ENCODE measurements at regions not wholly inside any gene's neighbourhood (a gene's known extent, or its start where the extent isn't known, plus 50 kb on each side); places are given as distances from the start of the nearest gene placed in this dataset.

DNA sequence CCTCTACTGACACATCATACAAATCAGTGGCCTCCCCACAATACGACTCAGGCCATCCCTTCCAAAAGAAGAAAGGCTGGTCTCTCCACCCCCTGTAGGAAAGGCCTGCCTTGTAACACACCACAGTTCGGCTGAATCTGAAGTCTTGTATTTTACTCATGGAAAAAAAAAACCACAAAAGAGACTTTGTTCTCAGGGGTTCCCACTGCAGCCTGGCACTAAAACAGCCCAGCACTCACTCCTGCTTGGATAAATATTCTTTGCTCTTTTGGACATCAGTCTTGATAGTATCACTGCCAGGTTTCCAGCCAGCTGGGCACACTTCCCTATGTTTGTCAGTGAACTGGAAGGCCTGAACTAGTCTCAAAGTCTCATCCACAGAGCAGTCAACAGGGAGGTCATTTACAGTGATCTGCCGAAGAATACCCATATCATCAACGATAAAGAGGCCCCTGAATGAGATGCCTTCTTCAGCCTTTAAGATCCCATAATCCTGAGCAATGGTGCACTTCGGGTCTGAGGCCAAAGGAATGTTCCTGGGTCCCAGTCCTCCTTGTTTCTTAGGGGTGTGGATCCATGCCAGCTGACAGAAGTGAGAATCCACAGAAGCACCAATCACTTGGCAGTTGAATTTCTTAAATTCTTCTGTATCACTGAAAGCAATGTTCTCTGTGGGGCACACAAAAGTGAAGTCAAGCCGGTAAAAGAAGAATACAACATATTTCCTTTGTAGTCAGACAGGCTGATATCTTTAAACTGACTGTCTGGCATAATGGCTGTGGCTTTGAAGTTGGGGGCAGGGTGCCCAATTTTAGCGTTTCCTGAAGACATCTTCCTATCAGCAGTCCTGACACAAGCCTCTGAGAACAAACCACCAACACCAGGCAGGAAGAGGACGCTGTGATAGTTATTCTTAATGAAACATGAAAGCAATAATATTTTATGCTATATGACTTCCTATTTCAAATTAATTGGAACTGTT, 198.1 kb downstream of the LURAP1L start:
- peaks cover 27% of the 10 kb centered on the region for H3K4me1 Mint-ChIP-seq (ENCODE audit: unreplicated experiment)
- DNase-seq (ENCODE audit: extremely low spot score, unreplicated experiment), result no peak
- H3K27me3 Mint-ChIP-seq (ENCODE audit: unreplicated experiment), result no peaks in the 10 kb centered on the region
- H3K4me3 Mint-ChIP-seq (ENCODE audit: unreplicated experiment), result no peak overlapping the region
- peaks cover 4% of the 10 kb centered on the region for H3K36me3 Mint-ChIP-seq (ENCODE audit: unreplicated experiment)
- peak overlapping the region; percentile 84 for H3K27ac Mint-ChIP-seq (ENCODE audit: unreplicated experiment)
- TF ChIP-seq, protein P1, sequence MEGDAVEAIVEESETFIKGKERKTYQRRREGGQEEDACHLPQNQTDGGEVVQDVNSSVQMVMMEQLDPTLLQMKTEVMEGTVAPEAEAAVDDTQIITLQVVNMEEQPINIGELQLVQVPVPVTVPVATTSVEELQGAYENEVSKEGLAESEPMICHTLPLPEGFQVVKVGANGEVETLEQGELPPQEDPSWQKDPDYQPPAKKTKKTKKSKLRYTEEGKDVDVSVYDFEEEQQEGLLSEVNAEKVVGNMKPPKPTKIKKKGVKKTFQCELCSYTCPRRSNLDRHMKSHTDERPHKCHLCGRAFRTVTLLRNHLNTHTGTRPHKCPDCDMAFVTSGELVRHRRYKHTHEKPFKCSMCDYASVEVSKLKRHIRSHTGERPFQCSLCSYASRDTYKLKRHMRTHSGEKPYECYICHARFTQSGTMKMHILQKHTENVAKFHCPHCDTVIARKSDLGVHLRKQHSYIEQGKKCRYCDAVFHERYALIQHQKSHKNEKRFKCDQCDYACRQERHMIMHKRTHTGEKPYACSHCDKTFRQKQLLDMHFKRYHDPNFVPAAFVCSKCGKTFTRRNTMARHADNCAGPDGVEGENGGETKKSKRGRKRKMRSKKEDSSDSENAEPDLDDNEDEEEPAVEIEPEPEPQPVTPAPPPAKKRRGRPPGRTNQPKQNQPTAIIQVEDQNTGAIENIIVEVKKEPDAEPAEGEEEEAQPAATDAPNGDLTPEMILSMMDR (IDR thresholded peaks at IDR 0.05), result no peak
- H3K9me3 Mint-ChIP-seq (ENCODE audit: unreplicated experiment), result no peaks in the 10 kb centered on the region

DNA sequence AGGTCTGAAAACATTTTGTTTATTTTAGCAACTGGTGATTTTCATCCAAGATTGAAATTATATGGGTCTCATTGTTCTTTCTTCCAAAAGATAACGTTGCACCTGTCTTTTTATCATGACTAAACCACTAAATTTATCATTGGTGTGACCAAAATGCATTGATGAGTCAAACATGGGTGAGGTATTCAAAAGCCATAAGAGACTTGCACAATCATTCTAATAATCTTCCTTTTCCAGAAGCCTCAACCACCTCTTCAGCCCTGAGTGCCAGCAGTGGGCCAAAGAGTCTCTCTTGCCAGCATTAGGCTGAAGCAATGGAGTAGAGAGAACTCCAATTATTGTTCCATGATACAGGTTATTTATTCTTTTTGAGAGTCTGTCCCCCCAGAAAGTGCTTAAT, 198.9 kb downstream of the LURAP1L start:
- peaks cover 22% of the 10 kb centered on the region for H3K4me1 Mint-ChIP-seq (ENCODE audit: unreplicated experiment)
- no peak for DNase-seq (ENCODE audit: extremely low spot score, unreplicated experiment)
- H3K36me3 Mint-ChIP-seq (ENCODE audit: unreplicated experiment), result no peaks in the 10 kb centered on the region
- H3K9me3 Mint-ChIP-seq (ENCODE audit: unreplicated experiment), result no peaks in the 10 kb centered on the region
- no peak overlapping the region for H3K27ac Mint-ChIP-seq (ENCODE audit: unreplicated experiment)
- TF ChIP-seq, protein P1 (IDR thresholded peaks at IDR 0.05), result no peak
- H3K4me3 Mint-ChIP-seq (ENCODE audit: unreplicated experiment), result no peak overlapping the region
- no peaks in the 10 kb centered on the region for H3K27me3 Mint-ChIP-seq (ENCODE audit: unreplicated experiment)

DNA sequence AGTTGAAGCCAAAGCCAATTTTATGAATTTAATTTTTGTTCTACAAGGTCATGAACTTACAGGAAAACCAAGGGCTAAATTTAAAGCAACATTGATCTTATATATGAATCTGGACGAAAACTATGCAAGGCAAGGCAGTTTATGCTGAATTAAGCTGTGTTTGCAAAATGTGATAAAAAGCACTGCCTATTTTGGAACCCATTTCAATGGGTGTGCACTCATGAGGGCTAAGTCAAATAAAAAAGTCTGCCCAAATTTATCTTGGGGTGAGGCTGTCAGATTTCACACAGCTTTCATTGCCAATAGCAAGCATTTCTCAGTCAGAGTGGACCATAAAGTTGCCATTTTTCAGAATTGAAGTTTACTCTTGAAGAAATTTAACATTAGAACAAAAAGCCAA, 199.9 kb downstream of the LURAP1L start:
- H3K36me3 Mint-ChIP-seq (ENCODE audit: unreplicated experiment), result no peaks in the 10 kb centered on the region
- no peak overlapping the region for H3K27ac Mint-ChIP-seq (ENCODE audit: unreplicated experiment)
- peaks cover 22% of the 10 kb centered on the region for H3K4me1 Mint-ChIP-seq (ENCODE audit: unreplicated experiment)
- DNase-seq (ENCODE audit: extremely low spot score, unreplicated experiment), result no peak
- H3K27me3 Mint-ChIP-seq (ENCODE audit: unreplicated experiment), result no peaks in the 10 kb centered on the region
- H3K9me3 Mint-ChIP-seq (ENCODE audit: unreplicated experiment), result no peaks in the 10 kb centered on the region
- TF ChIP-seq, protein P1 (IDR thresholded peaks at IDR 0.05), result no peak
- H3K4me3 Mint-ChIP-seq (ENCODE audit: unreplicated experiment), result no peak overlapping the region

DNA sequence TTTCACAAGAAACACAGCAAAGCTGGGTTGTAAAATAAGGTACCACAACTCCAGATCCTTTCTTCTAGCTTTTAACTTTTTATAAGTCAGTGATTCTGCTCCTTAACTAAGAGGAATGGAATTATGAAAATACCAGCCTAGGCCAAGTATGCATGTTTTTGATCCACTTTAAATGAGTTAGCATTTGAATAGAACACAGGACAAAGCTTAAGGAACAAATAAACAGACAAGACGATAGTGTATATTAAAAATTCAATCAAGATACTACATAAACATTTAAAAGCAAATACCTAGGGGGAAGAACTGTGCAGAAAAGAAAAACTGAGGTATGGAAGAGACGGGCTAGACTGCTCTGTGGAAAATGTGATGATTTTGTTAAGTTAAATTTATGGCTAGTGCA, 200.7 kb downstream of the LURAP1L start:
- H3K4me3 Mint-ChIP-seq (ENCODE audit: unreplicated experiment), result no peak overlapping the region
- no peak for DNase-seq (ENCODE audit: extremely low spot score, unreplicated experiment)
- TF ChIP-seq, protein P1 (IDR thresholded peaks at IDR 0.05), result no peak
- H3K27me3 Mint-ChIP-seq (ENCODE audit: unreplicated experiment), result no peaks in the 10 kb centered on the region
- H3K4me1 Mint-ChIP-seq (ENCODE audit: unreplicated experiment), result peaks cover 22% of the 10 kb centered on the region
- peak overlapping the region; percentile 29 for H3K27ac Mint-ChIP-seq (ENCODE audit: unreplicated experiment)
- no peaks in the 10 kb centered on the region for H3K9me3 Mint-ChIP-seq (ENCODE audit: unreplicated experiment)
- no peaks in the 10 kb centered on the region for H3K36me3 Mint-ChIP-seq (ENCODE audit: unreplicated experiment)

DNA sequence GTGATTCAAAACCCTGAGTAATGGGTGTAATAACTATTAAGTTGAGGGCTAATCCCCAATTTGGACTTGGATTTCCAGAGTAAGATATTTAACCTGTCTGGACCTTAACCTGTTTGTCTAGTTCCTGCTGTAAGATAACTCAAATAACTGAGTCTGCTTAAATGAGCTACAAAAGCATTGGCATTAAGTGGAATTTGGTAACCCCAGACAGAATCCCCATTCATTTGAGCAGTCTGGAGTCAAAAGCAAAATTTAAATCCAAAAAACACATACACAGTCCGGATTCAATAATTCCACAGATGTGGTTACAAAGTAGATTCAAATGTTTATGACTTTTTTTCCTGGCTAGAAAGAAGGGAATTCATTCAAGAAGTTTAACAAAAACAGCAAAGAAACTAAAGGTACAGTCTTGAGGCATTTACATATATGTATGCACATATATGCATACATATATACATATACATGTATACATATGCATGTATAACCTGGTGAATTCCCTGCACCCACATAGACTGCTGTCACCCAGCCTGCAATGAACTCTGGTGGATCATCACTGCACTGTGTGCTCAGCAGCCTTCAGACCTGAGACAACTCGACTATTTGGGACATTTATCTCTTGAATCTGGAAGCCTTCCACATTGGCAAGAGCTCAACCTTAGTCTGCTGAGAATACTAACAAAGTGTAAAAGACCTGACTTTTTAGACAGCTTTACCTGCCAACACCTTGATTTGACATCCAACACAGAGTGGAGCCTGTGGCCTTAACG, 205.4 kb downstream of the LURAP1L start:
- DNase-seq (ENCODE audit: extremely low spot score, unreplicated experiment), result no peak
- Mint-ChIP-seq H3K27me3 (ENCODE audit: unreplicated experiment) (no peaks in the 10 kb centered on the region), H3K27ac (ENCODE audit: unreplicated experiment) (no peak overlapping the region), H3K4me3 (ENCODE audit: unreplicated experiment) (no peak overlapping the region), H3K9me3 (ENCODE audit: unreplicated experiment) (no peaks in the 10 kb centered on the region), H3K4me1 (ENCODE audit: unreplicated experiment) (peaks cover 7% of the 10 kb centered on the region), H3K36me3 (ENCODE audit: unreplicated experiment) (no peaks in the 10 kb centered on the region)
- TF ChIP-seq, protein P1 (IDR thresholded peaks at IDR 0.05), result no peak
